Activated CD8-positive, alpha-beta T cell treated with anti-CD3 and anti-CD28 coated beads for 36 hours (primary cell): ENCODE measurements at regions not wholly inside any gene's neighbourhood (a gene's known extent, or its start where the extent isn't known, plus 50 kb on each side); places are given as distances from the start of the nearest gene placed in this dataset.

ENCODE experiments used
- ATAC-seq: fragments of 200-7000 bp; cut with Tn5 transposase; one replicate; pipeline ENCODE4 v1.10.0; 2021; ENCODE audit warnings: mild to moderate bottlenecking, moderate library complexity
- CTCF ChIA-PET: fragments of 350-600 bp; sonication (Branson Sonifier 250); formaldehyde crosslinking; loops from one replicate; lab custom pipeline; 2021; ENCODE audit warnings: antibody characterized with exemption; lab: Charles Lee
- POLR2A ChIA-PET: fragments of 350-600 bp; sonication (Branson Sonifier 250); formaldehyde crosslinking; loops from one replicate; lab custom pipeline; 2021; ENCODE audit warnings: antibody characterized with exemption; lab: Charles Lee
- DNase-seq: peaks from one replicate; pipeline ENCODE4 v3.0.0-alpha.2; 2020
- H3K27ac Mint-ChIP-seq: one replicate; pipeline ENCODE4 v1.8.0; 2021; ENCODE audit warnings: mild to moderate bottlenecking, mixed read lengths
- H3K27me3 Mint-ChIP-seq: one replicate; pipeline ENCODE4 v1.8.0; 2021; ENCODE audit warnings: mixed read lengths
- H3K36me3 Mint-ChIP-seq: one replicate; pipeline ENCODE4 v1.8.0; 2021; ENCODE audit warnings: low read depth, mixed read lengths
- H3K4me1 Mint-ChIP-seq: one replicate; pipeline ENCODE4 v1.8.0; 2021; ENCODE audit warnings: low read depth, mixed read lengths
- H3K4me3 Mint-ChIP-seq: one replicate; pipeline ENCODE4 v1.8.0; 2021; ENCODE audit warnings: mild to moderate bottlenecking, moderate library complexity, mixed read lengths
- H3K9me3 Mint-ChIP-seq: one replicate; pipeline ENCODE4 v1.8.0; 2021; ENCODE audit warnings: mixed read lengths
- CTCF ChIP-seq: fragments of 200-600 bp; IDR thresholded peaks from one replicate; pipeline ENCODE4 v1.8.0; 2022; ENCODE audit warnings: antibody characterized with exemption, mild to moderate bottlenecking
- intact Hi-C: fragments of 100-400 bp; cut with micrococcal nuclease; formaldehyde crosslinking; loops from one replicate; pipeline ENCODE4 v1.10.0; 2022

- no peaks in the 10 kb centered on the region for H3K27me3 Mint-ChIP-seq
Observed at GRCh38 chr14:87076146-87076545, 916.8 kb downstream of the GALC start.

GRCh38 chr14:87073880-87074570, 919.0 kb downstream of the GALC start:
- ChIA-PET CTCF (no interaction called here), POLR2A (no interaction called here)
- H3K27me3 Mint-ChIP-seq = no peaks in the 10 kb centered on the region
- H3K4me3 Mint-ChIP-seq = no peak overlapping the region
- TF ChIP-seq CTCF = no peak
- ATAC-seq (no peak), DNase-seq (no peak)
- no peak overlapping the region for H3K27ac Mint-ChIP-seq
- peaks cover 3% of the 10 kb centered on the region for H3K9me3 Mint-ChIP-seq
- H3K36me3 Mint-ChIP-seq = no peaks in the 10 kb centered on the region
- intact Hi-C loops = no loop called here
- no peaks in the 10 kb centered on the region for H3K4me1 Mint-ChIP-seq

More at GRCh38 chr14:87076146-87076545, 916.8 kb downstream of the GALC start:
- TF ChIP-seq CTCF = no peak
- peaks cover 3% of the 10 kb centered on the region for H3K9me3 Mint-ChIP-seq
- intact Hi-C loops = no loop called here
- DNase-seq (no peak), ATAC-seq (no peak)
- H3K36me3 Mint-ChIP-seq = no peaks in the 10 kb centered on the region
- ChIA-PET CTCF (no interaction called here), POLR2A (no interaction called here)
- H3K4me1 Mint-ChIP-seq = no peaks in the 10 kb centered on the region
- H3K4me3 Mint-ChIP-seq = no peak overlapping the region
- H3K27ac Mint-ChIP-seq = no peak overlapping the region

GRCh38 chr14:87067591-87067990, 925.4 kb downstream of the GALC start:
- ATAC-seq (no peak), DNase-seq (no peak)
- Mint-ChIP-seq H3K27ac (no peak overlapping the region), H3K36me3 (no peaks in the 10 kb centered on the region), H3K4me1 (no peaks in the 10 kb centered on the region), H3K27me3 (no peaks in the 10 kb centered on the region), H3K4me3 (no peak overlapping the region), H3K9me3 (peaks cover 2% of the 10 kb centered on the region)
- POLR2A ChIA-PET = no interaction called here
- no peak for TF ChIP-seq CTCF
- CTCF ChIA-PET = no interaction called here
- intact Hi-C loops = no loop called here

GRCh38 chr14:87067061-87067460, 925.9 kb downstream of the GALC start:
- no peak for DNase-seq
- Mint-ChIP-seq H3K4me1 (no peaks in the 10 kb centered on the region), H3K27me3 (no peaks in the 10 kb centered on the region), H3K4me3 (no peak overlapping the region), H3K9me3 (peaks cover 2% of the 10 kb centered on the region), H3K36me3 (no peaks in the 10 kb centered on the region), H3K27ac (no peak overlapping the region)
- no peak for ATAC-seq
- ChIA-PET POLR2A (interaction anchor here (0.6 kb wide), 1 partner anchor 18 kb away, joined by 3 read pairs; no protein-coding TSS in a partner anchor), CTCF (no interaction called here)
- TF ChIP-seq CTCF = no peak
- intact Hi-C loops = no loop called here

- intact Hi-C loops = no loop called here
- Mint-ChIP-seq H3K27ac (no peak overlapping the region), H3K27me3 (no peaks in the 10 kb centered on the region), H3K9me3 (peaks cover 4% of the 10 kb centered on the region), H3K4me1 (no peaks in the 10 kb centered on the region), H3K4me3 (no peak overlapping the region), H3K36me3 (no peaks in the 10 kb centered on the region)
- ChIA-PET POLR2A (no interaction called here), CTCF (no interaction called here)
- no peak for TF ChIP-seq CTCF
- no peak for DNase-seq
- ATAC-seq = no peak
Observed at GRCh38 chr14:87066221-87066817, 926.7 kb downstream of the GALC start.
